MM.1S (cell line): ENCODE measurements at regions not wholly inside any gene's neighbourhood (a gene's known extent, or its start where the extent isn't known, plus 50 kb on each side); places are given as distances from the start of the nearest gene placed in this dataset.

Experiments
- CTCF ChIP-seq: fragments of 300-600 bp; sonication (generic); IDR thresholded peaks from 2 replicates; pipeline ENCODE4 v1.5.1; 2016; ENCODE audit warnings: antibody characterized with exemption, low read length, mixed read lengths
- EZH2 ChIP-seq: fragments of 300-600 bp; sonication (generic); optimal IDR thresholded peaks from 2 replicates; pipeline ENCODE3; 2017; ENCODE audit warnings: low read depth, mild to moderate bottlenecking, antibody characterized with exemption, low read length, mixed read lengths
- EZH2phosphoT487 ChIP-seq: fragments of 300-600 bp; sonication (generic); IDR thresholded peaks from 2 replicates; pipeline ENCODE4 v1.6.1; 2018; ENCODE audit warnings: antibody characterized with exemption, low read length

- TF ChIP-seq CTCF (no peak), EZH2 (no peak), EZH2phosphoT487 (no peak)
These were observed 773.4 kb upstream of the NOVA1 start for GRCh38 chr14:27371209-27371608.
